ENCODE measurements at regions not wholly inside any gene's neighbourhood (a gene's known extent, or its start where the extent isn't known, plus 50 kb on each side); places are given as distances from the start of the nearest gene placed in this dataset.

DNA sequence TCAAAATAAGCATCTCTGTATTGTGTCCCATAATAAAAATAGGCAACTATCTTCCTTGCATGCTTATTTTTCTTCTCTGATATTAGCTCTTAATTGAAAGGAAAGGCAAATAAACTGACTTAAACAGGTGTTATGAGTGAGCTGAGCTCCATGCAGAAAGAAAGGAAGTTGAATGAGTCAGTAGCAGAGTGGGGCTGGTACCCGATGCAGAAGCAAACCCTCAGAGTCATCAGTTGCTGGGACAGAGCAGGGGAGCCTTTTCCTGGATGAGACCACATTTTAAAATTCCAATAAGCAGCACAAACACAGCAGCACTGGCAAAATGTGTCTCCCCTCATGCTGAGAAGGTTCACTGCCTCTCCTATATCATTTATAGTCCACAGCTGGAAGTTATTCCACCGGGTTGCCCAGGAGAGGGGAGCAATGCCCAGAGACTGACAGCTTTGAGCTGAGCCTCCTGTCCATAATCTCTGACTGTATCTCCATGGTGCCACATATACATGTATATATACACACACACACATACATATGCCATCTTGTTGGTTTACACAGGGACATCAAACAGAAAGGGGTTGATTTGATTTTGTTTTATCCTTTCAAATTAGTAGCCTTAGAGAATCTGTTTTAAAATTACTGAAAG, 274.3 kb upstream of the PPARGC1A start:
- no peak for DNase-seq (ENCODE audit: low read depth)

- no peak for DNase-seq (ENCODE audit: low read depth)
Measured at GRCh38 chr4:24163314-24163713, 273.5 kb upstream of the PPARGC1A start.

GRCh38 chr4:24160358-24160757, 270.5 kb upstream of the PPARGC1A start:
- DNase-seq (ENCODE audit: low read depth), result no peak

DNA sequence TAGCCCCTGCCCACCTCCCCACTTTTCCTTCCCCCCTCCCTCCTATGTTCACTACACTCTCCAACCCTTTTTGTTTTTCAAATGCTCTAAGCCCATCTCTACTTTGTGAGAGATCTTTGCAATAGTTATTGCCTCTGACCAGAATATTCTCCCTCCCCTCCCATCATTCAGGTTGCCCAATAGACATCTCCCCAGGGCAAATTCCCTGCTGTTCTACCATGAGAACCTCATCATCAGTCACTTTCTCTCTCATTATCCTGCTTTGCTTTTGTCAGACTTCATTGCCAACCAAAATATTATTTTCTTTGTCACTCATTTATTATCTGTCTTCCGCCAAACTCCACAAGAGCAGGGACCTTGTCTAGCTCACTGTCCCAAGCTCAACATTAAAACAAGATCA, 268.2 kb upstream of the PPARGC1A start:
- no peak for DNase-seq (ENCODE audit: low read depth)

DNA sequence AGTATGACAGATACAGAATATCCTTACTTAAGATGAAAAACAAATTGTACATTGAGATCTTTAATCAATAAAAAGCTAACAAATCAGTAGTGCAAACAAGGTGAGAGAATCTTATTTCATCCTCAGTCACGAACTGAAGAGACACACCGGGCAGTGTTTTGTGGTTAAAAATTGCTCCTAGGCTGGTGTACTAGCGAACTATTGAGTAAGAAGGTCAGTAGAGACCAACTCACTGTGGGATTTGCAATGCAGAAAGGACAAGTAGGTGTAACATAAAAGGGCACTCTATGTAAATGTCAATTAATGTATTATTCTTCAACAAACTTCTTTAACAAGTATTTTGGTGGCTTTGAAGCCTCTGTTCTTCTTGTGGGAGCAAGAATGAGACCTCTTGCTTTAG, 260.2 kb upstream of the PPARGC1A start:
- DNase-seq (ENCODE audit: low read depth), result no peak

GRCh38 chr4:24146127-24146526, 256.3 kb upstream of the PPARGC1A start:
- DNase-seq (ENCODE audit: low read depth), result no peak

GRCh38 chr4:24145591-24145990, 255.7 kb upstream of the PPARGC1A start:
- no peak for DNase-seq (ENCODE audit: low read depth)

DNA sequence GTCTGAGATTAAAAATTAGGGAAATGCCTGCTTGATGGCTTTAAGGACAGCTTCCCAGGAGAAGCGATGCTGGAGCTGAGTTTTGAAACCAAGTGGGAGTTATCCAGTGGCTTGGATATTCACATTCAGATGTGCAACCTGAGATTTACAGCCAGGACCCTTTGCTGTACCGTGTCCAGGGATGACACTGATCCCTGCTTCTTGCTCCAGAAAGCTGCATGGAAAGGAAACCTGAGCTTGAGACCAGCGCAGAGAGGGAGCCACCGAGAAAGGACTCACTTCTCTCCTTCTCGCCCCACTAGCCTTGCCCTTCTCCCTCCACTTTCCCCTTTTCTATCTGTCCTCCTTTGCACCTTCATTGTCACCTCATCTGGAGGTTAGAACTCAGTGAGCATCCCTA, 254.5 kb upstream of the PPARGC1A start:
- DNase-seq (ENCODE audit: low read depth), result no peak

GRCh38 chr4:24143741-24144140, 253.9 kb upstream of the PPARGC1A start:
- DNase-seq (ENCODE audit: low read depth), result no peak

GRCh38 chr4:24141836-24142235, 252.0 kb upstream of the PPARGC1A start:
- no peak for DNase-seq (ENCODE audit: low read depth)

DNA sequence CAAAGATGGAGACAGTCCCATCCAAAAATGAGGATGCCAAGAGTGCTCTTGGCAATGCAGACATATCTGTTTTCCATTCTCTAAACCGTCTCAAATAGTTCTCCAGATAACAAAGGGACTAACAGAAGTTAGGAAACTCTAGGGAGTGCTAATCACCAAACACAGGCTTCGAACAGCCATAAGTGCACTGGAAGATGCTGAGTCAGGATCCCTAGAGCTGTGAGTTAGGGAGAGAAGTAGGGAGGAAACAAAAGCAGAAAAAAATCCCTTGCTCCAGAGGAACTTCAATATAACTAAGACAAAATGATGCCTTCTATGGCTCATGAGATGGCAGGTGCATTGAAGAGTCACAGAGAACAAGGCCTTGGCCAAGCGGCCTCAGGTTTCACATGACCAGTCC, 251.0 kb upstream of the PPARGC1A start:
- no peak for DNase-seq (ENCODE audit: low read depth)

DNA sequence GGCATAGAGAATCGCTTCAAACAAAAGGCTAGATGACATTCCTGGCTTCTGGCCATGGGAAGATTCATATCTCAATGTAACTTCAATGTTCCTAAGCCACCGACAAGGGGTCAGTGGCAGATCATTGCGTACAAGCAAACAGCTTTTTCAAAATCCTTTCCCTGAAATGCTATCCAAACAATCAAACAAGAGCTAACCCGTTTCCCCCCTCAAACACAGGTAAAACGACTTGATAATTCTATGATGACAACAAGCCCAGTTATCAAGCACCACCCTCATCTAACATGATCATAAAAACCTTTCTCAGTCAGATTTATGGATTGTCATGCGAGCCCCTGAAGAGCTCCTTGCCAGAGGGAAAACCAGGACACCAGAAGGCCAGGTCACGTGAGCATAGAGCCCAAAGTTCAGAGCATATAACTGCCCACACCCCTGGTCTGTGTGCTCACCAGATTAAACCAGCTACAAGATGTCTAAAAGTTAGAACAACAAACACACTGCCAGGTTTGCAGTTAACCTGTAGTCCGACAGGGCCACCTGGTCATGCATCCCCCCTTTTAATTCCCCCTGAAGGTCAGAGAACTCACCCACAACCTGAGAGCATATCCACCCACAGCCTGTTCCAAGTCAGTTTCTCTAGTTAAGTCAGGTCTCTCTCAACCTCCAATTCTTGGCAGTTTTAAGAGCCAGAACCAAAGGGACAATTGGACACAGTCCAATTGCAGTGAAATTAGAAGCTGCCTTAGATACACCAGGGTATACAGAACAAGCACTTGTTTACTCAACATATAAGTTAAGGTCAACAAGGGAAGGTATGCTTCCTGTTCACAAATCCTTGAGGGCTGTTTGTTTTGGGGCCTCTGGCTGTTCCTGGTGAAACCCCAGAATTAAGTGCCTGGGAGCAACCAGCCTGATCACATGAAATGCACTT, 248.1 kb upstream of the PPARGC1A start:
- DNase-seq (ENCODE audit: low read depth), result no peak

- DNase-seq (ENCODE audit: low read depth), result no peak
Measured at GRCh38 chr4:24131954-24132673, 242.3 kb upstream of the PPARGC1A start.

- no peak for DNase-seq (ENCODE audit: low read depth)
Measured at GRCh38 chr4:24130637-24131036, 240.8 kb upstream of the PPARGC1A start.

DNA sequence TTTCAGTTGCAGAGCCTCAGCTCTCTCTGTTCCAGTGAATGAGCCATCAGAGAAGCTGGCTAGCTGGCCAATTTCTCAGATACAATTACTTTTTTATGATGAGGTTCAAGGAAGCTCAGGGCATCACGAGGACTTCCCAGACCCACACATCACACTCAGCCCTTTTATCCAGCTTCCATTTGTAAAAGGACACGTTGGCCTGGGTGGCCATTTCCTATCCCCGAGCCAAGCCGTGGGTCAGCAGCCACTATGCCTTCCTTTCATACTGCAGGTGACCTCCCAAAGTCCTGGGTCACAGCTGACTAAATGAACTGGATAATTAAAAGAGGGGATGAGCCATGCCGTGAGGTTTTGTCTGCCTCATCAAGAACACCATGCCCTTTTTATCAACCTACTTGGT, 236.9 kb upstream of the PPARGC1A start:
- DNase-seq (ENCODE audit: low read depth), result no peak

DNA sequence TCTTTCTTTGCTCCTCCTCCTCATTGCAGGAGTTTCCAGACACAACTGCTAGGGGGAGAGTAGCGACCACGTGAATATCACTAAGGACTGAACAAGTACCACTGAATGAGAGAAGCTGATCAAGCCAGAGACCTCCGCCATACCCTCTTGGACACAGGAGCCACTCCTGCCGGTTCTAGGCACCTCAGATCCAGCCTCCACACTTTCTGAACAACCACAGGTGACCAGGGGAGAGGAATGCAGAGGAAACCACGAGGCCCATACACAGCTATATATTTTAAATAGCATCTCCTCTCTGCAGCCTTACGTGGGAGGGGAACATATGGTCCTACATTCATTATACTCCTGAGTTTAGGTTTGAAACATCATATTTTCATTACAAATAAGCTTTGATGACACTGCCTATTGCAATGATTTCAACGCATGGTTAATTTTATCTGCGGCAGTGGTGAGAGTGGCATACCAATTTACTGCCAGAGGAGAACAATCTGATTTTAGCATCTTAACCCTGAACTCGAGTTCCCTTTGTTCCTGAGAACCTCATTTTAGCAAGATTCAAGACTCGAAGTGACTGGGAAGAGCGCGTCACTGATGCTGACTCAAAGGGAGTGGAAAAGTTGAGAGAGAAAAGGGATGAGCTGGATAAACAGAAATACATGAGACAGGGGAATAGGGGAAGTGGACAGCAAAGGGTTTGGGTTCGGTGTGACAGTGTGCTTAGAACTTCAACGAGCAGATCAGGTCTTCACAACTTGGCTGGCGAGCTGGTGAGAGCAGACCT, 231.7 kb upstream of the PPARGC1A start:
- DNase-seq (ENCODE audit: low read depth), result no peak

DNA sequence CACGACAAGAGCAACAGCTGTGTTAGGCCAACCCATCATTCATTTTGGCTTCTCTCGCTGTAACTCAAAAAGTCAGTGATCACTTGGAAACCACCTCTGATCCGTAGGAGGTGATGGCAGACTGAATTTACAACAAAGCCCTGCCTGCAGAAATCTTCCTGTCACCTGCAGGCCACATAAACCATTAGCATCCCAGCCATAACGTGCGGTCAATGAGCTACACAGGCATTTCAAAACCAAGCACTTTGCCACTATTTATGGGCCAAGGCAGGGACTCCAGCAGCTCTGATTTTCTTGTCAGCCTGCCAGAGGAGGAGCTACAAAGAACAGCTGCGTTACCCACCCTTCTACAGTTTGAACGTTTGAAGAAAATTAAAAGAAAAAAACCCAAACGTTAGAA, 228.1 kb upstream of the PPARGC1A start:
- no peak for DNase-seq (ENCODE audit: low read depth)

DNA sequence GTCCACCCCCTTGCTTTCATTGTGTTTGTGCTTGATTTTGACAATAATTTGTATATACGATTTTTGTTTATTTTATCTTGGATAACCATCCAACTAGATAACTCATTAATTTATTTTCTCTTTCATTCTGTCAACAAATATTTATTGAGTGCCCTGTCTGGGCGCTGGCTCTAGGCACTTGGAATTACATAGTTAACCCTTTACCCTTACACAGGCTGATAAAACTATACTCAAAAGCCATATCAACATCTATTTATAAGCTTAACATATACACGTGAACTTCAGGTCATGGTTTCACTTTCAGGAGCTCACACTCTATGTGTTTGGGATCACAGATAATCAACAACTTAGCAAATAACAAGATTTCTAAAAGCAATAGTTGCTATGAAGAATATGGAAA, 226.3 kb upstream of the PPARGC1A start:
- no peak for DNase-seq (ENCODE audit: low read depth)

- DNase-seq (ENCODE audit: low read depth), result no peak
Measured at GRCh38 chr4:24114919-24115500, 225.2 kb upstream of the PPARGC1A start.

- no peak for DNase-seq (ENCODE audit: low read depth)
Measured at GRCh38 chr4:24114444-24114843, 224.6 kb upstream of the PPARGC1A start.

- DNase-seq (ENCODE audit: low read depth), result no peak
Measured at GRCh38 chr4:24112466-24112865, 222.6 kb upstream of the PPARGC1A start.

GRCh38 chr4:24108567-24108966, 218.7 kb upstream of the PPARGC1A start:
- no peak for DNase-seq (ENCODE audit: low read depth)
